ENCODE measurements at regions not wholly inside any gene's neighbourhood (a gene's known extent, or its start where the extent isn't known, plus 50 kb on each side); places are given as distances from the start of the nearest gene placed in this dataset.

DNA sequence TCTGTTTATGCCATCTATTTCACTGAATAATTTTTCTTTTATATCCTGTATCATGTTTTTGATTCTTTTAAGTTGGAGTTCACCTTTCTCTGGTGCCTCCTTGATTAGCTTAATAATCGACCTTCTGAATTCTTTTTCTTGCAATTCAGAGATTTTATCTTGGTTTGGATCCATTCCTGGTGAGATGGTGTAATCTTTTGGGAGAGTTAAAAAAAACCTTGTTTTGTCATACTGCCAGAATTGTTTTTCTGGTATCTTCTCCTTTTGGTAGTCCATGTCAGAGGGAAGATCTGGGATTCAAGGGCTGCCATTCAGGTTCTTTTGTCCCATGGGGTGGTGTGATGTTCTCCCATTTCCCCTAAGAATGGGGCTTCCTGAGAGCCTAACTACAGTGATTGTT lies 800.8 kb upstream of the TYRP1 start:
- TF ChIP-seq, protein P1, sequence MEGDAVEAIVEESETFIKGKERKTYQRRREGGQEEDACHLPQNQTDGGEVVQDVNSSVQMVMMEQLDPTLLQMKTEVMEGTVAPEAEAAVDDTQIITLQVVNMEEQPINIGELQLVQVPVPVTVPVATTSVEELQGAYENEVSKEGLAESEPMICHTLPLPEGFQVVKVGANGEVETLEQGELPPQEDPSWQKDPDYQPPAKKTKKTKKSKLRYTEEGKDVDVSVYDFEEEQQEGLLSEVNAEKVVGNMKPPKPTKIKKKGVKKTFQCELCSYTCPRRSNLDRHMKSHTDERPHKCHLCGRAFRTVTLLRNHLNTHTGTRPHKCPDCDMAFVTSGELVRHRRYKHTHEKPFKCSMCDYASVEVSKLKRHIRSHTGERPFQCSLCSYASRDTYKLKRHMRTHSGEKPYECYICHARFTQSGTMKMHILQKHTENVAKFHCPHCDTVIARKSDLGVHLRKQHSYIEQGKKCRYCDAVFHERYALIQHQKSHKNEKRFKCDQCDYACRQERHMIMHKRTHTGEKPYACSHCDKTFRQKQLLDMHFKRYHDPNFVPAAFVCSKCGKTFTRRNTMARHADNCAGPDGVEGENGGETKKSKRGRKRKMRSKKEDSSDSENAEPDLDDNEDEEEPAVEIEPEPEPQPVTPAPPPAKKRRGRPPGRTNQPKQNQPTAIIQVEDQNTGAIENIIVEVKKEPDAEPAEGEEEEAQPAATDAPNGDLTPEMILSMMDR (conservative IDR thresholded peaks at IDR 0.05): no peak
- TF ChIP-seq EZH2 (IDR thresholded peaks at IDR 0.05; ENCODE audit: low read depth): no peak

Measured in PC-9 (cell line).